Mesendoderm (in vitro differentiated cells): ENCODE measurements at regions not wholly inside any gene's neighbourhood (a gene's known extent, or its start where the extent isn't known, plus 50 kb on each side); places are given as distances from the start of the nearest gene placed in this dataset.

Experiments
- DNase-seq: peaks from one replicate; pipeline ENCODE4 v3.0.0; 2013
- H2AK5ac ChIP-seq: 2 replicates; pipeline ENCODE4 v1.6.1; 2013; ENCODE audit warnings: low read length, inconsistent platforms
- H2BK120ac ChIP-seq: 2 replicates; pipeline ENCODE4 v1.6.1; 2013; ENCODE audit warnings: low read depth, mild to moderate bottlenecking, low read length, moderate library complexity, mixed read lengths
- H2BK15ac ChIP-seq: replicated peaks from 2 replicates; pipeline ENCODE4 v1.6.1; 2013; ENCODE audit warnings: low read depth, mild to moderate bottlenecking, moderate library complexity
- H2BK5ac ChIP-seq: 2 replicates; pipeline ENCODE4 v1.6.1; 2013; ENCODE audit warnings: low read length, inconsistent platforms
- H3K18ac ChIP-seq: 2 replicates; pipeline ENCODE4 v1.6.1; 2013; ENCODE audit warnings: mild to moderate bottlenecking, low read length, mixed read lengths
- H3K23ac ChIP-seq: one replicate; pipeline ENCODE4 v1.6.1; 2013; ENCODE audit warnings: low read length
- H3K27ac ChIP-seq: 2 replicates; pipeline ENCODE4 v1.5.1; 2013; ENCODE audit warnings: low read depth, mild to moderate bottlenecking, inconsistent platforms, low read length, moderate library complexity
- H3K27me3 ChIP-seq: 2 replicates; pipeline ENCODE4 v1.6.1; 2013; ENCODE audit warnings: low read length, control low read depth, mild to moderate bottlenecking, inconsistent platforms; ENCODE audit not compliant: insufficient read depth, poor library complexity
- H3K36me3 ChIP-seq: 2 replicates; pipeline ENCODE4 v1.6.1; 2013; ENCODE audit warnings: low read length, inconsistent platforms; ENCODE audit not compliant: control insufficient read depth, insufficient read depth
- H3K4ac ChIP-seq: one replicate; pipeline ENCODE4 v1.6.1; 2013; ENCODE audit warnings: low read depth, mild to moderate bottlenecking, low read length, moderate library complexity
- H3K4me1 ChIP-seq: 2 replicates; pipeline ENCODE4 v1.6.1; 2013; ENCODE audit warnings: low read depth, low read length, inconsistent platforms; ENCODE audit not compliant: control insufficient read depth
- H3K4me2 ChIP-seq: 2 replicates; pipeline ENCODE4 v1.6.1; 2013; ENCODE audit warnings: low read length
- H3K4me3 ChIP-seq: 2 replicates; pipeline ENCODE4 v1.5.1; 2013; ENCODE audit warnings: mild to moderate bottlenecking, low read length
- H3K56ac ChIP-seq: one replicate; pipeline ENCODE4 v1.6.1; 2013; ENCODE audit warnings: low read length
- H3K79me1 ChIP-seq: 2 replicates; pipeline ENCODE4 v1.6.1; 2013; ENCODE audit warnings: low read length, inconsistent platforms
- H3K79me2 ChIP-seq: 2 replicates; pipeline ENCODE4 v1.6.1; 2013; ENCODE audit warnings: mild to moderate bottlenecking, low read length; ENCODE audit not compliant: control insufficient read depth, insufficient read depth
- H3K9ac ChIP-seq: 2 replicates; pipeline ENCODE4 v1.6.1; 2013; ENCODE audit warnings: low read length, inconsistent platforms
- H4K5ac ChIP-seq: one replicate; pipeline ENCODE4 v1.6.1; 2013; ENCODE audit warnings: low read length
- H4K8ac ChIP-seq: one replicate; pipeline ENCODE4 v1.6.1; 2013; ENCODE audit warnings: low read depth, mild to moderate bottlenecking, control low read depth, low read length, moderate library complexity
- WGBS: extraction: QIAGEN DNeasy Blood & Tissue Kit; methylation state at CpG from one replicate; pipeline ENCODE4 v1.1.7; 2013; ENCODE audit warnings: low lambda C conversion rate, missing lambda C conversion rate; ENCODE audit not compliant: insufficient coverage; ENCODE audit errors: extremely low coverage; 5-methylcytosine and 5-hydroxymethylcytosine counted together

DNA sequence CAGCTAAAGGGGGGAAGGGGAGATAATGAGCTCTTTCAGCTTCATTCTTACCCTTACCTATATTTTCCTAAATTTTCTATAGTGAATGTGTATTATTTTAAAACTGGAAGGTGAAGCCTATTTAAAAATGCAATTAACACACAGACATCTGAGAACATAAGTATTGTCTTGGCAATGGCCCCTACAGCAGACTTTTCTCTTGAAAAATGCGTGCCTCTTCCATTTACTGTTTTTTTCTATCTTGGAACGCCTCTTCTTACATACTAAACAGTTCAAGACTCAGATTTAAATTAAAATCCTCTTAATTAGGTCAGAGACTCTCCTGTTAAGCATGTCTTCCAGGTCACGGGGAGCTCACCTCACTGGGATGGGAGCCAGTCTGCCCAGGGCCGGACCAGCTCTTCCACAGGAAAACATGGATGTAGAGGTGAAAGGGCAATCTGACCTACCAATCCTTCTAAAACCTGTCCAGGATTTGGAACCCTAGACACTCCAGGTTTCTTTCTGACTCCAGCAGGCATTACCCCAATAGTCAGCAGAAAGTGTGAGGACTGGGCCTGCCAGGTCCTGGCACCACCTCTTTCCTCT lies 137.3 kb downstream of the ZNF281 start:
- Histone ChIP-seq H3K9ac (no peak overlapping the region), H3K56ac (no peak overlapping the region), H3K4me2 (no peak overlapping the region), H3K36me3 (no peaks in the 10 kb centered on the region), H3K23ac (no peak overlapping the region), H3K4me3 (no peak overlapping the region), H3K4ac (no peak overlapping the region), H4K5ac (no peak overlapping the region), H4K8ac (no peak overlapping the region), H2BK120ac (no peak overlapping the region), H2BK5ac (no peak overlapping the region), H2AK5ac (no peak overlapping the region), H3K79me1 (no peaks in the 10 kb centered on the region), H3K18ac (no peak overlapping the region), H2BK15ac (no peak overlapping the region), H3K27me3 (no peaks in the 10 kb centered on the region), H3K27ac (no peak overlapping the region), H3K79me2 (no peaks in the 10 kb centered on the region), H3K4me1 (peaks cover 3% of the 10 kb centered on the region)
- no peak for DNase-seq
- no CpG with 5 or more reads among the region's 4 CpGs for WGBS

GRCh38 chr1:200269256-200269655 lies 140.6 kb downstream of the ZNF281 start:
- no peak overlapping the region for H2BK120ac ChIP-seq
- no peak overlapping the region for H3K27ac ChIP-seq
- no peaks in the 10 kb centered on the region for H3K79me1 ChIP-seq
- H3K36me3 ChIP-seq = no peaks in the 10 kb centered on the region
- H3K4me3 ChIP-seq = no peak overlapping the region
- no peak overlapping the region for H3K9ac ChIP-seq
- no CpG with 5 or more reads among the region's 1 CpG for WGBS
- no peak overlapping the region for H3K4me2 ChIP-seq
- no peak overlapping the region for H2BK15ac ChIP-seq
- H2BK5ac ChIP-seq = no peak overlapping the region
- DNase-seq = no peak
- H3K18ac ChIP-seq = no peak overlapping the region
- no peak overlapping the region for H4K8ac ChIP-seq
- H3K79me2 ChIP-seq = no peaks in the 10 kb centered on the region
- no peaks in the 10 kb centered on the region for H3K4me1 ChIP-seq
- no peak overlapping the region for H3K4ac ChIP-seq
- no peaks in the 10 kb centered on the region for H3K27me3 ChIP-seq
- H3K23ac ChIP-seq = no peak overlapping the region
- H4K5ac ChIP-seq = no peak overlapping the region
- H3K56ac ChIP-seq = no peak overlapping the region
- H2AK5ac ChIP-seq = no peak overlapping the region

DNA sequence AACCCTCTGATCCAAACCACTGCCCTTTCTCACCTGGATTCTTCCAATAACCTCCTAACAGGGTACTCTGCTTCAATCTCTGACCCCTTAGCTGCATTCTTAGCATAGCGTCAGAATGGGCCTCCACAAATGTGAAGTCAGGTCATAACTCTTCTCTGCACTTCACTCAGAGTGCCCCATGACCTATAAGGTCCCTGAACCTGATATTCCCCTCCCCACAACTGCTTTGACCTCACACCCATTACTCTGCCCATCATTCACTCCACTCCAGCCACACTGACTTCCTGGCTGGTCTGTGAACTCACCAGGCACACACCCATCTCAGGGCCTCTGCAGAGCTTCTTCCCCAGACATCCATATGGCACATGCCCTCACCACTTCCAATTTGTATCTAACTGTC lies 141.9 kb downstream of the ZNF281 start:
- no peaks in the 10 kb centered on the region for H3K79me2 ChIP-seq
- H2BK120ac ChIP-seq = no peak overlapping the region
- H4K8ac ChIP-seq = no peak overlapping the region
- H2BK5ac ChIP-seq = no peak overlapping the region
- no peak overlapping the region for H2BK15ac ChIP-seq
- no peak overlapping the region for H3K4ac ChIP-seq
- H3K56ac ChIP-seq = no peak overlapping the region
- WGBS = no CpG with 5 or more reads among the region's 1 CpG
- no peak overlapping the region for H3K9ac ChIP-seq
- DNase-seq = no peak
- no peak overlapping the region for H4K5ac ChIP-seq
- no peaks in the 10 kb centered on the region for H3K79me1 ChIP-seq
- no peaks in the 10 kb centered on the region for H3K27me3 ChIP-seq
- H2AK5ac ChIP-seq = no peak overlapping the region
- no peak overlapping the region for H3K23ac ChIP-seq
- no peaks in the 10 kb centered on the region for H3K36me3 ChIP-seq
- H3K4me3 ChIP-seq = no peak overlapping the region
- no peak overlapping the region for H3K4me2 ChIP-seq
- H3K4me1 ChIP-seq = no peaks in the 10 kb centered on the region
- H3K18ac ChIP-seq = no peak overlapping the region
- no peak overlapping the region for H3K27ac ChIP-seq

GRCh38 chr1:200267458-200267857 lies 142.4 kb downstream of the ZNF281 start:
- H3K9ac ChIP-seq = no peak overlapping the region
- H3K4me3 ChIP-seq = no peak overlapping the region
- H2BK15ac ChIP-seq = no peak overlapping the region
- no peak overlapping the region for H3K27ac ChIP-seq
- no peak overlapping the region for H3K4me2 ChIP-seq
- H3K4ac ChIP-seq = no peak overlapping the region
- H3K79me2 ChIP-seq = no peaks in the 10 kb centered on the region
- H3K56ac ChIP-seq = no peak overlapping the region
- no peak overlapping the region for H4K5ac ChIP-seq
- H4K8ac ChIP-seq = no peak overlapping the region
- H3K4me1 ChIP-seq = no peaks in the 10 kb centered on the region
- no peak for DNase-seq
- H2AK5ac ChIP-seq = no peak overlapping the region
- H2BK5ac ChIP-seq = no peak overlapping the region
- no peaks in the 10 kb centered on the region for H3K27me3 ChIP-seq
- no peaks in the 10 kb centered on the region for H3K36me3 ChIP-seq
- H3K18ac ChIP-seq = no peak overlapping the region
- H2BK120ac ChIP-seq = no peak overlapping the region
- no CpG with 5 or more reads among the region's 4 CpGs for WGBS
- no peaks in the 10 kb centered on the region for H3K79me1 ChIP-seq
- no peak overlapping the region for H3K23ac ChIP-seq

DNA sequence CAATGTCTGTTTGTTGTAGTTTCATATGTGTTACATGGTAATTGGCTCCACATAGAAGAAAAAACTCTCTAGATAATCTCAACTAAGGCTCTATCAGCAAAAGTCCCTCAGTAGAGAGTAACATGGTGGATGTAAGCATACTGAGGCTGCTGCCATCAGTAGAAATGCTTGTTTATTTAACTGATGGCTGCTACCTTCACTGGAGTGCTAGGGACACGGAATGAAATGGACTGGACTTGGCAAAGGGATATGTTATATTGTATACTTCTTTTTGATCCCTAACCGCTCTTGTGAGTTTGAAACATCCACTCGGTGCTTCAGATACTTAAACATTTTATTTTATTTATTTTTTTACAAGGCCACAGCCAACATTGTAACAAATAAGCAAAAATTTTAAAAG lies 143.0 kb downstream of the ZNF281 start:
- Histone ChIP-seq H3K4me3 (no peak overlapping the region), H3K56ac (no peak overlapping the region), H3K36me3 (no peaks in the 10 kb centered on the region), H2BK15ac (no peak overlapping the region), H3K18ac (no peak overlapping the region), H3K27me3 (no peaks in the 10 kb centered on the region), H3K23ac (no peak overlapping the region), H4K5ac (no peak overlapping the region), H2BK5ac (no peak overlapping the region), H3K79me1 (no peaks in the 10 kb centered on the region), H3K79me2 (no peaks in the 10 kb centered on the region), H3K9ac (no peak overlapping the region), H3K27ac (no peak overlapping the region), H2AK5ac (no peak overlapping the region), H4K8ac (no peak overlapping the region), H3K4ac (no peak overlapping the region), H3K4me2 (no peak overlapping the region), H2BK120ac (no peak overlapping the region), H3K4me1 (no peaks in the 10 kb centered on the region)
- whole genome bisulfite sequencing = no CpG with 5 or more reads among the region's 3 CpGs
- DNase-seq = no peak

DNA sequence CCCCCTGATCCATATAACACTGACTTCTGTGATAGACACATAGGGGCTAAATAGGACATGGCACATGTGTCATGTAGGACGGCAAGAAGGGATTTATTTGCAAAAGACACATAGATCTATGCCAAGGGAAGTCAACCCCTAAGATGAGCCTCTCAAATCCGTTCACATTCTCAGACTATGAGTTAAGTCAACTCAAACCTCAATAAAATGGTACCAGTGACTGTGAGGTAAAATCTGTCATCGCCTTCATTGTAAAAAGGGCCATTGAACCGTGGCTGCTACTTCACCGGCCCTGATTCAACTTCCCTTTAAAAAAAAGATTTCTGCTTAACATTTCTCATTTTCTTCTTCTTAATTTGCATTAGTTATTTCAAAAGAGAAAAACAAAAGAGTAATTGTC lies 144.0 kb downstream of the ZNF281 start:
- no peak for DNase-seq
- H3K79me2 ChIP-seq = no peaks in the 10 kb centered on the region
- H3K23ac ChIP-seq = no peak overlapping the region
- H3K27me3 ChIP-seq = no peaks in the 10 kb centered on the region
- WGBS = no CpG with 5 or more reads among the region's 5 CpGs
- no peaks in the 10 kb centered on the region for H3K36me3 ChIP-seq
- H2BK120ac ChIP-seq = no peak overlapping the region
- no peak overlapping the region for H2AK5ac ChIP-seq
- no peak overlapping the region for H3K18ac ChIP-seq
- no peak overlapping the region for H3K4me2 ChIP-seq
- H3K56ac ChIP-seq = no peak overlapping the region
- no peak overlapping the region for H2BK5ac ChIP-seq
- H4K5ac ChIP-seq = no peak overlapping the region
- no peak overlapping the region for H3K27ac ChIP-seq
- no peak overlapping the region for H3K4me3 ChIP-seq
- no peak overlapping the region for H3K9ac ChIP-seq
- no peaks in the 10 kb centered on the region for H3K79me1 ChIP-seq
- no peak overlapping the region for H2BK15ac ChIP-seq
- no peak overlapping the region for H3K4ac ChIP-seq
- H3K4me1 ChIP-seq = no peaks in the 10 kb centered on the region
- no peak overlapping the region for H4K8ac ChIP-seq
